Stimulated activated effector memory CD8-positive, alpha-beta T cell treated with anti-CD3 and anti-CD28 coated beads, Interleukin-12 subunit alpha, Interleukin-12 subunit beta, amount 100 ng/mL, for 72 hours (primary cell): ENCODE measurements at regions not wholly inside any gene's neighbourhood (a gene's known extent, or its start where the extent isn't known, plus 50 kb on each side); places are given as distances from the start of the nearest gene placed in this dataset.

ENCODE experiments used
- ATAC-seq: fragments of 150-1000 bp; cut with Tn5 transposase; 2 replicates; pipeline ENCODE4 v1.10.0; 2021
- DNase-seq, 2 donors: peaks; one replicate each; pipeline ENCODE4 v3.0.0; 2021 to 2022; ENCODE audit warnings: low spot score in 2 of 2
- H3K27ac Mint-ChIP-seq: one replicate; pipeline ENCODE4 v1.8.0; 2022; ENCODE audit warnings: mild to moderate bottlenecking, mixed read lengths
- H3K36me3 Mint-ChIP-seq: one replicate; pipeline ENCODE4 v1.8.0; 2022; ENCODE audit warnings: mild to moderate bottlenecking, mixed read lengths
- H3K4me1 Mint-ChIP-seq: one replicate; pipeline ENCODE4 v1.8.0; 2022; ENCODE audit warnings: mixed read lengths
- H3K4me3 Mint-ChIP-seq: one replicate; pipeline ENCODE4 v1.8.0; 2022; ENCODE audit warnings: mild to moderate bottlenecking, mixed read lengths
- H3K9me3 Mint-ChIP-seq: one replicate; pipeline ENCODE4 v1.8.0; 2022; ENCODE audit warnings: mixed read lengths

DNA sequence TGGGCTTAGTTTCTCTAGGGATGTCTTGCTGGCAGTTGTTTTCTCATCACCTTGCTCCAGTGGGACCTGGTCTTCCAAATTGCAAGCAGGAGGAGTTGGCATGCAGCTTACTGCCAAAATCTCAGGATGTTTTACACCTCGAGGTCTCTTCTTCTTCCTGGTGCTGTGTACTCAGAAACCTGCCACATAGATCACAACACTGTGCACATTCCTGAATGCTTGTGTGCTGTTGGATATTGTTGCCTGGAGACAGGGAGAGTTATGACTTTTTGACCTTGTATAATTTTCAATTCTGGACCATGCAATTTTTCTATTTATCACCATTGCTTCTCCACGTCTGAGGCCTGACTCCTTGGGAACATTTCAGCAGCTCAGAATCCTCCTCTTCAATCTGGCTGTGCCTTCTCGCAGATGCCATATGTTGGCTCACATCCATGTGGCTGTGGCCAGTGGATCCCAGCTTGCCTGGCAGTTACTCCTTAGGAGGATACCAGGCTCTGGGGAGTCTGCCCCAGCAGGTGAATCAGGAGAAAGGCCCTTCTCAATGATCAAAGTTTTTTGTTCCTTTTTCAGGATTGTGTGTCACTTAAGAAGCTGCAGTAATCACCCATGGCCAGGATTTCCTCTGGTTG, 489.3 kb downstream of the TSN start:
- Mint-ChIP-seq H3K9me3 (peaks cover 2% of the 10 kb centered on the region), H3K4me3 (no peak overlapping the region), H3K36me3 (no peaks in the 10 kb centered on the region), H3K4me1 (no peaks in the 10 kb centered on the region), H3K27ac (no peak overlapping the region)
- no peak for ATAC-seq
- no peak for DNase-seq

DNA sequence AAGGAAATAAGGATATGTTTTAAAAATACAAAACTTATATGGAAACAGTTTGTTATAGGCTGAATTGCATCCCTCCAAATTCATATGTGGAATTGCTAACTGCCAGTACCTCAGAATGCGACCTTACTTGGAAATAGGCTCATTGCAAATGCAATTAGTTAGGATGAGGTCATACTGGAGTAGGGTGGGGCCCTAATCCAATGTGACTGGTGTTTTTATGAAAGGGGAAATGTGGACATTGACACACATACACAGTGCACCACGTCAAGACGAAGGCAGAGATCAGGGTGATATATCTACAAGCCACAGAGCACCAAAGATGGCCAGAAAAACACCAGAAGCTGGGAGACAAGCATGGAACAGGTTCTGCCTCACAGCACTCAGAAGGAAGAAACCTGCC, 494.2 kb downstream of the TSN start:
- DNase-seq: no peak
- no peak for ATAC-seq
- no peaks in the 10 kb centered on the region for H3K4me1 Mint-ChIP-seq
- no peaks in the 10 kb centered on the region for H3K36me3 Mint-ChIP-seq
- H3K4me3 Mint-ChIP-seq: no peak overlapping the region
- H3K27ac Mint-ChIP-seq: no peak overlapping the region
- no peaks in the 10 kb centered on the region for H3K9me3 Mint-ChIP-seq

DNA sequence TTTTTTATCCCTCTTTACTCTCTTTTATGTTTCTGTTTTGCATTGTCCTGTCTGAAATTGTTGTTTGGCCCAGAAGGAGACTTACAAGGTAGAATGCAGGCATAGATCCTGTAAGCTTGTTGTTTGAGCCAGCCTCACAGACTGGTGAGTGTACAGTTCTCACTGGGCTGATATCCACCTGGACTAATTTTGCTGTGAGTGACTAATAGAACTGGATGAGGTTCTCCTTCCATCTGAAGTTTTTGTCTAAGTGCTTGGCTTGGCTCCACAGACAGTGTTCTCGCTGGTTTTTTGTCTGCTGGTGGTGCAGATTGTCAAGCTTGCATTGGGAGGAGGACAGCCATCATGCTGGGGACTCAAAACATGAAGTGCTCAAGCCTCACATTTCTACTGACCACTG, 495.7 kb downstream of the TSN start:
- no peaks in the 10 kb centered on the region for H3K9me3 Mint-ChIP-seq
- H3K4me1 Mint-ChIP-seq: no peaks in the 10 kb centered on the region
- no peak for DNase-seq
- H3K36me3 Mint-ChIP-seq: no peaks in the 10 kb centered on the region
- no peak for ATAC-seq
- no peak overlapping the region for H3K27ac Mint-ChIP-seq
- no peak overlapping the region for H3K4me3 Mint-ChIP-seq

- ATAC-seq: no peak
- no peak overlapping the region for H3K4me3 Mint-ChIP-seq
- DNase-seq: no peak
- H3K9me3 Mint-ChIP-seq: no peaks in the 10 kb centered on the region
- H3K27ac Mint-ChIP-seq: no peak overlapping the region
- no peaks in the 10 kb centered on the region for H3K36me3 Mint-ChIP-seq
- no peaks in the 10 kb centered on the region for H3K4me1 Mint-ChIP-seq
These were observed 496.1 kb downstream of the TSN start for GRCh38 chr2:122251566-122251965.

DNA sequence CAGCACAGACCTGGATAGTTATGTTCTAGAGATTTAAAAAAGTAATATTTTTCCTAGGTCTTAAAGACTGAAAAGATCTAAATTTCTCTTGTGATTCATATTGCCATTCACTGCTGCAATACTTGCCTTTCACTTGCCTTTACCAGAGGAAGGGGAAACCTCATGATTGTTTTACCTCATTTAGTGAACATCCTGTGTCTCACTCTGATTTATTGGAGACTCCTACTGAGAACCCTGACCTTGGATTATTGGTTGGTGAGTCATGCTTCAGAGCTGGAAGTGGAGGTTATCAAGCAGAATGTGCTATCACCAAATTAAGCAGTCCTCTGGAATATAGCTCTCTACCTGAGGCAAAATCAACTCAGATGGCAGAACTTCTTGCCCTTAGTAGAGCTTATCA, 500.5 kb downstream of the TSN start:
- H3K36me3 Mint-ChIP-seq: no peaks in the 10 kb centered on the region
- no peak overlapping the region for H3K27ac Mint-ChIP-seq
- H3K4me1 Mint-ChIP-seq: no peaks in the 10 kb centered on the region
- H3K9me3 Mint-ChIP-seq: no peaks in the 10 kb centered on the region
- no peak overlapping the region for H3K4me3 Mint-ChIP-seq
- ATAC-seq: no peak
- no peak for DNase-seq

- no peaks in the 10 kb centered on the region for H3K9me3 Mint-ChIP-seq
- no peak for DNase-seq
- ATAC-seq: no peak
- H3K4me1 Mint-ChIP-seq: no peaks in the 10 kb centered on the region
- no peak overlapping the region for H3K27ac Mint-ChIP-seq
- H3K36me3 Mint-ChIP-seq: no peaks in the 10 kb centered on the region
- H3K4me3 Mint-ChIP-seq: no peak overlapping the region
These were observed 506.5 kb downstream of the TSN start for GRCh38 chr2:122261911-122262310.

- no peak for ATAC-seq
- no peaks in the 10 kb centered on the region for H3K4me1 Mint-ChIP-seq
- H3K27ac Mint-ChIP-seq: no peak overlapping the region
- H3K4me3 Mint-ChIP-seq: no peak overlapping the region
- DNase-seq: no peak
- no peaks in the 10 kb centered on the region for H3K9me3 Mint-ChIP-seq
- H3K36me3 Mint-ChIP-seq: no peaks in the 10 kb centered on the region
These were observed 508.3 kb downstream of the TSN start for GRCh38 chr2:122263746-122264145.

DNA sequence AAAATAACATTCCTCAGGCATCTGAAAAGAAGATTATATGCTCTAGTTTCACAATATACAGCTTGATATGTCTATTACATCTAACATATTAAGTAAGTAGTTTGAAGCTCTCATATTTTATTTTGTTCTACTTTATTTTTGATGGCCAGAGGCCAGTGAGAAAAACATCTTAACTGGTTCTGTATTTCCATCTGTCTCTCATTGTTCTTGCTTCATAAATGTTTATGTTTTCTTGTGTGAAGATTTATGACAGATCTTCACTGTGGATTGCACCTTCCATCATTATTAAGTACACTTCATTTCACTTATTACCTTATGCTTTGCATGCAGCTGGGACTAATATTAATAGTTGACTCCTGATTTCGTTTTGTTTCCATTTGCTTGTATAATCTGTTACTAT, 511.2 kb downstream of the TSN start:
- Mint-ChIP-seq H3K36me3 (no peaks in the 10 kb centered on the region), H3K4me1 (no peaks in the 10 kb centered on the region), H3K9me3 (no peaks in the 10 kb centered on the region), H3K27ac (no peak overlapping the region), H3K4me3 (no peak overlapping the region)
- DNase-seq: no peak
- ATAC-seq: no peak

GRCh38 chr2:122267947-122268346, 512.5 kb downstream of the TSN start:
- no peaks in the 10 kb centered on the region for H3K9me3 Mint-ChIP-seq
- no peak overlapping the region for H3K27ac Mint-ChIP-seq
- no peak for ATAC-seq
- no peak for DNase-seq
- no peaks in the 10 kb centered on the region for H3K4me1 Mint-ChIP-seq
- no peak overlapping the region for H3K4me3 Mint-ChIP-seq
- H3K36me3 Mint-ChIP-seq: no peaks in the 10 kb centered on the region

DNA sequence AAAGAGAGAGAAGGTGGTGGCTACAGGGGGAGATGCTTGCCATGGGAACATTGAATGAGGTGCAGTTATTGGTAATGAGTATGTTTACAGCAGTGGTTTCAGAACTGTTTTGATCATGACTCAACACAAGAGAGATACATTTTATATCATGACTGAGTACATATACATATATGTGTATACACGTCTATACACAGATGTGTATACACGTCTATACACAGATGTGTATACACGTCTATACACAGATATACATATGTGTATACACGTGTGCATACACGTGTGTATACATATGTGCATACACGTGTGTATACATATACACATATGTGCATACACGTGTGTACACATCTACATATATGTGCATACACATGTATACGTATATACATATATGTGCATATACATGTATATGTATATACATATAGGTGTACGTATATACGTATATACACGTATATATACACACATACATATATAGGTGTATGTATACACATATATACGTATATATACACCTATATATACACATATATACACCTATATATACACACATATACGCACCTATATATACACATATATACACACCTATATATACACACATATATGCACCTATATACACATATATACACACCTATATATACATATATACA, 518.5 kb downstream of the TSN start:
- H3K9me3 Mint-ChIP-seq: peaks cover 8% of the 10 kb centered on the region
- H3K36me3 Mint-ChIP-seq: no peaks in the 10 kb centered on the region
- ATAC-seq: no peak
- H3K27ac Mint-ChIP-seq: no peak overlapping the region
- no peak for DNase-seq
- no peak overlapping the region for H3K4me3 Mint-ChIP-seq
- H3K4me1 Mint-ChIP-seq: no peaks in the 10 kb centered on the region

DNA sequence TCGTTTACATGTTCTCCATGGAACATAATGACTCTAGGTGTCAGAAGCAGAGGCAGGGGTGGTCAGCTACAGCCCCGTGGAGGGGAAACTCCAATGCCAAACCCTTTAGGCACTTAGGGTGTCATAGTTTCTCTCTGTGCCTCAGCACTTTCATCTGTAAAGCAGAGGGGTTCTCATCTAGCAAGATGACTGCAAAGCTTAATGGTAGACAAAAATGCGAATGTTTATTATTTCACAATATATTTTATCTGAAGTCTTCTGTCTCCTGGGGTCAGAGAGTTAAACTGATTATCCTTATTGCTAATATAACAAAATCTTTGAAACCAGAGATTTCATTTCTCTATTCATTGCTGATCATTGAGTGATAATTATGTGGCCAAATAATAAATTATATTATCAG, 522.5 kb downstream of the TSN start:
- H3K9me3 Mint-ChIP-seq: peaks cover 20% of the 10 kb centered on the region
- no peaks in the 10 kb centered on the region for H3K4me1 Mint-ChIP-seq
- no peak overlapping the region for H3K27ac Mint-ChIP-seq
- DNase-seq: no peak
- H3K4me3 Mint-ChIP-seq: no peak overlapping the region
- H3K36me3 Mint-ChIP-seq: no peaks in the 10 kb centered on the region
- no peak for ATAC-seq

- no peak for ATAC-seq
- Mint-ChIP-seq H3K9me3 (peaks cover 23% of the 10 kb centered on the region), H3K4me3 (no peak overlapping the region)
These were observed 545.3 kb downstream of the TSN start for GRCh38 chr2:122300758-122301157.

GRCh38 chr2:122307763-122308162, 552.3 kb downstream of the TSN start:
- no peak overlapping the region for H3K4me3 Mint-ChIP-seq
- no peaks in the 10 kb centered on the region for H3K4me1 Mint-ChIP-seq
- H3K9me3 Mint-ChIP-seq: peaks cover 3% of the 10 kb centered on the region
- no peak for DNase-seq
- ATAC-seq: no peak
- no peaks in the 10 kb centered on the region for H3K36me3 Mint-ChIP-seq
- no peak overlapping the region for H3K27ac Mint-ChIP-seq

More at GRCh38 chr2:122300758-122301157, 545.3 kb downstream of the TSN start:
- no peak overlapping the region for H3K27ac Mint-ChIP-seq
- no peaks in the 10 kb centered on the region for H3K36me3 Mint-ChIP-seq
- no peak for DNase-seq
- H3K4me1 Mint-ChIP-seq: no peaks in the 10 kb centered on the region

GRCh38 chr2:122315306-122315705, 559.9 kb downstream of the TSN start:
- DNase-seq (no peak), ATAC-seq (no peak)
- no peak overlapping the region for H3K27ac Mint-ChIP-seq
- H3K36me3 Mint-ChIP-seq: no peaks in the 10 kb centered on the region
- H3K4me1 Mint-ChIP-seq: no peaks in the 10 kb centered on the region
- peaks cover 6% of the 10 kb centered on the region for H3K9me3 Mint-ChIP-seq
- H3K4me3 Mint-ChIP-seq: no peak overlapping the region

DNA sequence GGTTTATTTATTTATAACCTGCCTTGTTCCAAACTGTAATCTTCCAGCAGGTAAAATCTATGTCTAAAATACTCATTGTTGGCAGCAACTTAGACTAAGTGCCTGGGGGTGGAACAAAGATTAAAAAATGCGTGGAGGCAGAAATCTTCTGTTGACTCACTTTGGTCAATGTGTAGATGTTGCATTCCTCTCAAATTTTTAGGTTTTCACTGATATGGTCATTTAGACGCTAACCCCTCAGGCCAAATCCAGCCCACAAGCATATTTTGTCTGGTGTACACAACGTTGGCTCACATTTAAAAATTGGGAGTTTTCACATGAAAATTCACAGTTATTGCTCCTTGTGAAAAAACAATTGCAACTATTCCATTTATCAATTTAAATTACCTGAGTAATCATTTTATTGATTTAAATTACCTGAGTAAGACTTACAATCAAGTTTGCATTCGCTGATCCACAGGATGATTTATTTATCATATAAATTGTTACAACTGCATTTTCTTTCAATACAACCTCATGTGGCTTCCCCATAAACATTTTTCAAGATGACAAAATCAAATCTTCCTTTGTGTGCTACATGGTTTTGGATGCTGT, 564.2 kb downstream of the TSN start:
- Mint-ChIP-seq H3K9me3 (peaks cover 6% of the 10 kb centered on the region), H3K4me3 (no peak overlapping the region), H3K27ac (no peak overlapping the region), H3K4me1 (no peaks in the 10 kb centered on the region), H3K36me3 (no peaks in the 10 kb centered on the region)
- DNase-seq (no peak), ATAC-seq (no peak)

DNA sequence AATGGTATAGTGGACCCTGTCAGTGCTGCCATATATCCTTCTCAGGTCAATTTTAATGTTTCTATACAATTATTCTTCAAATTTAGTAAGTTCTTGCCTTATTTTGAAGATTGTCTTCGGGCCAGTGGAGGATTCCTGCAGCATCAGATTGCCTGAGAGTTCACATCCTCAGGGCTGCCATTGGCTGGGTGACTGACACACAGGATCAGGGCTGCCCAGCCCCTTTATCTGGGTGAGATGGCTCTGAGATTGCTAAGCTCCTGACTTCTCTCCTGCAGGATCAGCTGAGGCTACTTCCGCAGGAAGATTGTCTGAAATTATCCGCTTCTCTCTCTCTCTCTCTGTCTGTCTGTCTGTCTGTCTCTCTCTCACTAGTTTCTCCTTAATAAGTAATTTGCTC, 567.4 kb downstream of the TSN start:
- H3K36me3 Mint-ChIP-seq: no peaks in the 10 kb centered on the region
- H3K4me3 Mint-ChIP-seq: no peak overlapping the region
- no peak for ATAC-seq
- no peaks in the 10 kb centered on the region for H3K4me1 Mint-ChIP-seq
- no peak overlapping the region for H3K27ac Mint-ChIP-seq
- no peak for DNase-seq
- H3K9me3 Mint-ChIP-seq: no peaks in the 10 kb centered on the region
